ENCODE measurements at regions not wholly inside any gene's neighbourhood (a gene's known extent, or its start where the extent isn't known, plus 50 kb on each side); places are given as distances from the start of the nearest gene placed in this dataset.

DNA sequence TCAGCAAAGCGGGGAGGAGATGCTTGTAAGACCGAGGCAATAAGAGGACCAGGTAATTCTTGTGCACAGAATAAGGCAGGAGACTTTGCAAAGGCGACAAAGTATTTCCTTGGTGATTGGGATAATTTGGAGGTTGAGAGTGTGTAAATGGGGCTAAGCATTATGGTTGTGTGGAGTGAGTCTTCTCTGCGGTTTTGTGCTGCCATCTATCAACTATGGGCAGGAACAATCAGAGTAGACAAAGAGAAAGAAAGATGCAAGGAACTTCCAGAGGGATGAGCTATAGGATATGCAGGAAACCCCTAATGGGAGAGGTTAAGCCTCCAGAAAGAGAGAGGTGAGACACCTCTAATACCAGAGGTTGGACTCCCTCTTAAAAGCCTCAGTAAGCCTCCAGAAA is 339.8 kb downstream of the PAPSS1 start:
- Histone ChIP-seq H3K4me3 (replicated peaks in 1 of 2; ENCODE audit: low read depth in 1 of 2, low read length in 2 of 2) (no peak overlapping the region), H3K9ac (ENCODE audit: low read length) (no peak overlapping the region), H3K27ac (ENCODE audit: low read depth, low read length) (no peak overlapping the region), H3K9me3 (ENCODE audit: control insufficient read depth in 1 of 2, insufficient read depth in 1 of 2, low read depth in 1 of 2, low read length in 2 of 2) (no peaks in the 10 kb centered on the region), H3K4me1 (ENCODE audit: control insufficient read depth in 1 of 2, insufficient read depth in 2 of 2, low read length in 2 of 2) (no peaks in the 10 kb centered on the region), H3K36me3 (ENCODE audit: control insufficient read depth in 1 of 2, insufficient read depth in 2 of 2, low read length in 2 of 2) (no peaks in the 10 kb centered on the region), H3K27me3 (ENCODE audit: insufficient read depth, low read length) (no peaks in the 10 kb centered on the region), H3K9me2 (ENCODE audit: insufficient read depth) (no peaks in the 10 kb centered on the region), H3K79me2 (ENCODE audit: insufficient read depth, low read length) (no peaks in the 10 kb centered on the region), H4K20me1 (ENCODE audit: insufficient read depth) (no peaks in the 10 kb centered on the region), H3K4me2 (ENCODE audit: low read length) (no peak overlapping the region), H2AFZ (ENCODE audit: low read depth, low read length, poor library complexity, severe bottlenecking) (no peak overlapping the region)
- ChIA-PET POLR2A (no interaction called here), RAD21 (ENCODE audit: low non-redundant PET in 1 of 2, low total read pairs in 2 of 2, uncharacterized antibody in 2 of 2, unreplicated experiment in 2 of 2) (no interaction called here), CTCF (no interaction called here)
- intact Hi-C loops (cut with micrococcal nuclease) = no loop called here
- no peak for DNase-seq (ENCODE audit: low read depth, low spot score)
- TF ChIP-seq SIN3A (IDR thresholded peaks at IDR 0.05; ENCODE audit: low read depth) (no peak), ZNF274 (IDR thresholded peaks at IDR 0.05; ENCODE audit: low read depth, low read length) (no peak), EGR1 (IDR thresholded peaks at IDR 0.05; ENCODE audit: low read depth) (no peak), POLR2AphosphoS5 (IDR thresholded peaks at IDR 0.05; ENCODE audit: low read depth, low read length) (no peak), EZH2 (IDR thresholded peaks at IDR 0.05) (no peak)
- BruUV-seq (replicated peaks) = no TSS peak
- ATAC-seq = no peak

DNA sequence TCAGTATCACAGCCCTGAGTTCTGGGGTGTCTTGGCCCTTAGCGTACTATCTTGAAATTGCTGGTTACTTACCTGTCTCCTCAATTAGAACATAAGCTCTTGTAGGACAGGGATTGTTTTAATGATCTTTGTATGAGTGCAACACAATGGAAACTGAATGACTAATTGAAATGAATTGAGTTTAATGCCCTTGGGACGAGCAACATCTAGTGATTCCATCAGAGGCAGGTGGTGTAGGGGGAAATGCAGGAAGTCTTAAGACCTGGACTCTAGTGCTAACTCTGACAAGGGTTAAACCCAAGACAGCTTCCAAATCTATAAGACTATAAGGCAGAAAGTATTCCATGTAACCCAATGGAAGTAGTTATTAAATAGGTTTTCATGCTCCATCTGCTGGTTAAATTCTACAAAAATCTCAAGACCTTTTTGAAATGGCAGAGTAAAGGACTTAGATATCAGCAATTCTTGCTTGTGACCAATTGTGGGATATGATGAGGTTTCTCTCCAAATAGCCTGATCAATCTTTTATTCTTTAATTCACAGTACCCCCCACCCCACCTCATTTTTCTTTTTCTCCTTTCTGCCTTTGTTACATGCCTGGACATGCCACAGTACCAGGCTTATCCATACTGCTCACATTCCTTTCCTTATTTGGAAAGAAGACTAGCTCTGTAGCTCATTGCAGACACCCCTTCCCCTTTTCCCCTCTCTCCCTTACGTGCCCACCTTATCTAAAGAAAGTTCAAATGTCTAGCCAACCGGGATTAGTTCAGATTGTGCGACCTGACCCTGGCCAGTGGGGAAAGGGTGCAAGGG is 340.8 kb downstream of the PAPSS1 start:
- Histone ChIP-seq H3K4me3 (replicated peaks in 1 of 2; ENCODE audit: low read depth in 1 of 2, low read length in 2 of 2) (no peak overlapping the region), H3K9me3 (ENCODE audit: control insufficient read depth in 1 of 2, insufficient read depth in 1 of 2, low read depth in 1 of 2, low read length in 2 of 2) (no peaks in the 10 kb centered on the region), H4K20me1 (ENCODE audit: insufficient read depth) (no peaks in the 10 kb centered on the region), H3K4me2 (ENCODE audit: low read length) (no peak overlapping the region), H3K79me2 (ENCODE audit: insufficient read depth, low read length) (no peaks in the 10 kb centered on the region), H2AFZ (ENCODE audit: low read depth, low read length, poor library complexity, severe bottlenecking) (no peak overlapping the region), H3K4me1 (ENCODE audit: control insufficient read depth in 1 of 2, insufficient read depth in 2 of 2, low read length in 2 of 2) (no peaks in the 10 kb centered on the region), H3K9ac (ENCODE audit: low read length) (no peak overlapping the region), H3K9me2 (ENCODE audit: insufficient read depth) (no peaks in the 10 kb centered on the region), H3K27me3 (ENCODE audit: insufficient read depth, low read length) (no peaks in the 10 kb centered on the region), H3K36me3 (ENCODE audit: control insufficient read depth in 1 of 2, insufficient read depth in 2 of 2, low read length in 2 of 2) (no peaks in the 10 kb centered on the region), H3K27ac (ENCODE audit: low read depth, low read length) (no peak overlapping the region)
- intact Hi-C loops (cut with micrococcal nuclease) = no loop called here
- TF ChIP-seq, protein P1, sequence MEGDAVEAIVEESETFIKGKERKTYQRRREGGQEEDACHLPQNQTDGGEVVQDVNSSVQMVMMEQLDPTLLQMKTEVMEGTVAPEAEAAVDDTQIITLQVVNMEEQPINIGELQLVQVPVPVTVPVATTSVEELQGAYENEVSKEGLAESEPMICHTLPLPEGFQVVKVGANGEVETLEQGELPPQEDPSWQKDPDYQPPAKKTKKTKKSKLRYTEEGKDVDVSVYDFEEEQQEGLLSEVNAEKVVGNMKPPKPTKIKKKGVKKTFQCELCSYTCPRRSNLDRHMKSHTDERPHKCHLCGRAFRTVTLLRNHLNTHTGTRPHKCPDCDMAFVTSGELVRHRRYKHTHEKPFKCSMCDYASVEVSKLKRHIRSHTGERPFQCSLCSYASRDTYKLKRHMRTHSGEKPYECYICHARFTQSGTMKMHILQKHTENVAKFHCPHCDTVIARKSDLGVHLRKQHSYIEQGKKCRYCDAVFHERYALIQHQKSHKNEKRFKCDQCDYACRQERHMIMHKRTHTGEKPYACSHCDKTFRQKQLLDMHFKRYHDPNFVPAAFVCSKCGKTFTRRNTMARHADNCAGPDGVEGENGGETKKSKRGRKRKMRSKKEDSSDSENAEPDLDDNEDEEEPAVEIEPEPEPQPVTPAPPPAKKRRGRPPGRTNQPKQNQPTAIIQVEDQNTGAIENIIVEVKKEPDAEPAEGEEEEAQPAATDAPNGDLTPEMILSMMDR (IDR thresholded peaks at IDR 0.05 in 2 of 3, conservative IDR thresholded peaks at IDR 0.05 in 1 of 3; ENCODE audit: borderline replicate concordance in 1 of 3, insufficient read depth in 1 of 3, low read depth in 2 of 3, low read length in 2 of 3) = peak in 1 of 3 experiments; percentile 13; a peak in 1 of 6 replicates
- TF ChIP-seq RAD21 (IDR thresholded peaks at IDR 0.05; ENCODE audit: low read depth) (peak; percentile 20; the same call in 1 of the 2 replicates), SRF (IDR thresholded peaks at IDR 0.05; ENCODE audit: low read depth) (no peak), CBX3 (IDR thresholded peaks at IDR 0.05; ENCODE audit: low read depth) (no peak)
- ChIA-PET CTCF (no interaction called here), POLR2A (no interaction called here), RAD21 (ENCODE audit: low non-redundant PET in 1 of 2, low total read pairs in 2 of 2, uncharacterized antibody in 2 of 2, unreplicated experiment in 2 of 2) (no interaction called here)
- no peak for ATAC-seq
- no TSS peak for BruUV-seq (replicated peaks)
- no peak for DNase-seq (ENCODE audit: low read depth, low spot score)
